ENCODE measurements at regions not wholly inside any gene's neighbourhood (a gene's known extent, or its start where the extent isn't known, plus 50 kb on each side); places are given as distances from the start of the nearest gene placed in this dataset.

- TF ChIP-seq CEBPB (IDR thresholded peaks at IDR 0.05): no peak
Measured at GRCh38 chr20:51860111-51860882, 58.0 kb upstream of the SALL4 start.

- TF ChIP-seq, protein P1, sequence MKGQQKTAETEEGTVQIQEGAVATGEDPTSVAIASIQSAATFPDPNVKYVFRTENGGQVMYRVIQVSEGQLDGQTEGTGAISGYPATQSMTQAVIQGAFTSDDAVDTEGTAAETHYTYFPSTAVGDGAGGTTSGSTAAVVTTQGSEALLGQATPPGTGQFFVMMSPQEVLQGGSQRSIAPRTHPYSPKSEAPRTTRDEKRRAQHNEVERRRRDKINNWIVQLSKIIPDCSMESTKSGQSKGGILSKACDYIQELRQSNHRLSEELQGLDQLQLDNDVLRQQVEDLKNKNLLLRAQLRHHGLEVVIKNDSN (IDR thresholded peaks at IDR 0.05): no peak
- TF ChIP-seq EP300 (IDR thresholded peaks at IDR 0.05; ENCODE audit: borderline replicate concordance): no peak
- no peak for TF ChIP-seq TAF1 (IDR thresholded peaks at IDR 0.05; ENCODE audit: low read depth)
- no peak for TF ChIP-seq REST (IDR thresholded peaks at IDR 0.05; ENCODE audit: low read depth)
Measured at GRCh38 chr20:51856432-51856831, 54.1 kb upstream of the SALL4 start.

- TF ChIP-seq FOXM1 (IDR thresholded peaks at IDR 0.05; ENCODE audit: borderline replicate concordance, low read depth): no peak
- no peak for TF ChIP-seq CREB1 (IDR thresholded peaks at IDR 0.05; ENCODE audit: low read depth)
- TF ChIP-seq, protein P1 (IDR thresholded peaks at IDR 0.05): no peak
- TF ChIP-seq NFIC (IDR thresholded peaks at IDR 0.05): no peak
- no peak for TF ChIP-seq RAD21 (IDR thresholded peaks at IDR 0.05; ENCODE audit: low read depth)
- TF ChIP-seq EP300 (IDR thresholded peaks at IDR 0.05; ENCODE audit: borderline replicate concordance): no peak
- no peak for TF ChIP-seq EGR1 (IDR thresholded peaks at IDR 0.05)
- TF ChIP-seq, protein P2, sequence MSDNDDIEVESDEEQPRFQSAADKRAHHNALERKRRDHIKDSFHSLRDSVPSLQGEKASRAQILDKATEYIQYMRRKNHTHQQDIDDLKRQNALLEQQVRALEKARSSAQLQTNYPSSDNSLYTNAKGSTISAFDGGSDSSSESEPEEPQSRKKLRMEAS (IDR thresholded peaks at IDR 0.05): no peak
- TF ChIP-seq YY1 (IDR thresholded peaks at IDR 0.05; ENCODE audit: low read depth): no peak
- TF ChIP-seq TAF1 (IDR thresholded peaks at IDR 0.05; ENCODE audit: low read depth): no peak
- no peak for TF ChIP-seq REST (IDR thresholded peaks at IDR 0.05; ENCODE audit: low read depth)
- TF ChIP-seq TEAD4 (IDR thresholded peaks at IDR 0.05): no peak
- TF ChIP-seq CEBPB (IDR thresholded peaks at IDR 0.05): no peak
- no peak for TF ChIP-seq TCF12 (IDR thresholded peaks at IDR 0.05; ENCODE audit: low read depth)
- TF ChIP-seq ZBTB7A (IDR thresholded peaks at IDR 0.05; ENCODE audit: low read depth): no peak
Measured at GRCh38 chr20:51854921-51855320, 52.6 kb upstream of the SALL4 start.

Data from Ishikawa (cell line).